ENCODE measurements at regions not wholly inside any gene's neighbourhood (a gene's known extent, or its start where the extent isn't known, plus 50 kb on each side); places are given as distances from the start of the nearest gene placed in this dataset.
A peak's percentile ranks its signal among the peaks of the same experiment; 100 is the strongest.

DNA sequence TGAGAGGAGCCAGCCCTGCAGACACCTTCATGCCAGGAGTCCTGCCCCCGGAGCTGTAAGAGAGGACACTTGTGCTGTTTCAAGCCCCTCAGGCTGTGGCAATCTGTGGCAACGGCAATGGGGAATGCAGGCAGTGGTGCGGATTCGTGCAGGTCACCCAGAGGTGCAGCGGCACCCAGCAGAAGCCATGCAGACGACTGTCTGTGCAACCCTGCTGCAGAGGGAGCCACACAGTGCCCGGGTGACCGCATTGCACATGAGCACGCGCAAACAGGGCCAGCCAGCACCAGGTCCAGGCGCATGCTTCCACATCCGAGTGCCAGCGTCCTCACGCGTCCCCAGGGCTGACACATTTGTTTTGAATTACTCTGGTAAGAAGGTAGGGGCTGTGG, 84.8 kb upstream of the GPC1 start:
- TF ChIP-seq, protein P1, sequence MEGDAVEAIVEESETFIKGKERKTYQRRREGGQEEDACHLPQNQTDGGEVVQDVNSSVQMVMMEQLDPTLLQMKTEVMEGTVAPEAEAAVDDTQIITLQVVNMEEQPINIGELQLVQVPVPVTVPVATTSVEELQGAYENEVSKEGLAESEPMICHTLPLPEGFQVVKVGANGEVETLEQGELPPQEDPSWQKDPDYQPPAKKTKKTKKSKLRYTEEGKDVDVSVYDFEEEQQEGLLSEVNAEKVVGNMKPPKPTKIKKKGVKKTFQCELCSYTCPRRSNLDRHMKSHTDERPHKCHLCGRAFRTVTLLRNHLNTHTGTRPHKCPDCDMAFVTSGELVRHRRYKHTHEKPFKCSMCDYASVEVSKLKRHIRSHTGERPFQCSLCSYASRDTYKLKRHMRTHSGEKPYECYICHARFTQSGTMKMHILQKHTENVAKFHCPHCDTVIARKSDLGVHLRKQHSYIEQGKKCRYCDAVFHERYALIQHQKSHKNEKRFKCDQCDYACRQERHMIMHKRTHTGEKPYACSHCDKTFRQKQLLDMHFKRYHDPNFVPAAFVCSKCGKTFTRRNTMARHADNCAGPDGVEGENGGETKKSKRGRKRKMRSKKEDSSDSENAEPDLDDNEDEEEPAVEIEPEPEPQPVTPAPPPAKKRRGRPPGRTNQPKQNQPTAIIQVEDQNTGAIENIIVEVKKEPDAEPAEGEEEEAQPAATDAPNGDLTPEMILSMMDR (IDR thresholded peaks at IDR 0.05), result no peak
- no peak for ATAC-seq (ENCODE audit: low FRiP score)
- DNase-seq (ENCODE audit: low spot score), result no peak

DNA sequence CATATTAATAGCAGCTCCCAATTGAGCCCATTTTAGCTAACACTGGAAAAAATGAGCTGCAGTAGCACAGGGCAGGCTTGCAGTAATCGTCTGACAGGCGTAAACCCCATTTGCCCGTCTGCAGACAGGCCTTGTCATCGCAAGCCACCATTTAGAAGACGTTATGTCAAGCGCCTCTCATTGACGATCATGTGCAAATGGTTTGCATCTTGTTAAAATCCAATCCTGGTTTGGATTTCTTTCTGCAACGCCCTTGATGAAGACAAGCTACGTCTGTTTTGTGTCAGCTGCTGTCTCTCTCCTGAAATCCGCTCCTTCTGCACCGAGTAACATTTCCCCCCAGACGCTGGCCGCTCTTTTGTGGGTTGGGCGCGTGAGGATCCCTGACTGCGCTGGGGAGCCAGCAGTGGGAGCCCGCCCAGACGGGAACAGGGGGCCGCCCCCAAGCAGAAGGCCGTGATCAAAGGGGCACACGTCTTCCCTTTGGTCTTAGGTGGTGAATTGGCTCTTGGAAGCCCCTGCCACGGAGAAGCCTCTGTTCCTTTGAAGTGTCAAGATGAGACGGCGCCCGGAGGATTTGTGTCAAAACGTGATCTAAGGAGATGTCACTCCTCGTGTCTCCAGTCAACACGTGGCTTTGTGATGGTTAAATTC, 84.2 kb upstream of the GPC1 start:
- no peak for ATAC-seq (ENCODE audit: low FRiP score)
- no peak for DNase-seq (ENCODE audit: low spot score)
- TF ChIP-seq, protein P1 (IDR thresholded peaks at IDR 0.05), result no peak

DNA sequence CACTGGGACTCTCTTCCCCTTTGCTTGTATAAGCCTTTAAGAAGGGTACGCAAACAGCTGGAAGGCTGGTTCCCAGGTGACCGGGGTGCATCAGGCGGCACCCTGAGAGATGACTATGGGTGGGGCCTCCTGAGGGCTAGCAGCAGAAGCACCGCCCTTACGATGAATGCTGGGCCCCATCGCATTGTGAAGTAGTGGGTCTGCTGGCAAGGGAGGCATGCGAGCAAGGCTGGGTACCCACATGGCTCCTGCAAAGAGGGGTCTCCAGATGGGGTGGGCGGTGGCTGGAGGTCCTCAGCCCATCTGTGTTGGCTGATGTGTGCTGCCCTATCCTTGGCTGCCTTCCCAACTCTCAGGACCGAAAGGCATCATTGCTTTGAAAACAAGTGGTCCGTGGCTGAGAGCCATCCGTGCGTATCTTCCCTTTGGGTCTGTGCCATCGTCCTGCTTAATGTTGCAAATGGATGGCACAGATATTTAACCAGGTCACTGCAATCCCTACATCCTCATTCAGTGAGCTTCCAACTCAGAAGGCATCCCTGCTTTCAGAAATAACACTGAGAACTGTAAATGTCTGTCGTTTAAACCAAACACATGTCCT, 83.5 kb upstream of the GPC1 start:
- no peak for DNase-seq (ENCODE audit: low spot score)
- ATAC-seq (ENCODE audit: low FRiP score), result no peak

DNA sequence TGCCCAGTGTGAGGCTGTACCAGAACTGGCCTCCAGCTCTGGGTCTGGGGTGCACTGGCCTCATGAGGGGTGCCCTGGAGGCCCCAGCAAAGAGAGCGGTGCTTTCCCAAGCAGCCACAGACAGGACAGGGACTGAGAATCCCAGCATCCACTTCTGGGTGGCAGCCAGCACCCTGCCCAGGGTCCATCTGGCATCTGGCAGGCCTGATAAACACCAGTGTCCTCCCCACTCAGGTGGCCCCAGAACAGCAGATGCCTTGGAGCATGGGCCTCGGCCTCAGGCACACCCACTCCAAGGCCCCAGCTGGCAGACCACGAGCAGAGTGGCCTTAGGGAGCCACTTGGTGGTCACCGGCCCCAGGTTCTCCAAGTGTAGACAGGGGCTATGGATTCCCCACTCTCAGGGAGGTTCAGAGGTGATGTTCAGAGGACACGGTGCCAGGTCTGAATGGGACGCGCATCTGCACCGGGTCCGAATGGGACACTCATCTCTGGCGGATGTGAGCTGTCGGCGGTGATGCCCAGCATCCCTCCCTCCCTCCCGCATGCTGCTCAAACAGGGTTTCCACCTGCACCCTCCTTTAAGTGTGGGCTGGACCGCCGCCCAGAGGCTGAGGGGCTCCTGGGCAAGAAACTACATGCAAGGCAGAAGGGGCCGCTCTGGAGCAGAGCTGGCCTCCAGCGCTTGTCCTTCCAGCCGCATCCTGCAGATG, 82.2 kb upstream of the GPC1 start:
- no peak for ATAC-seq (ENCODE audit: low FRiP score)
- TF ChIP-seq, protein P1 (IDR thresholded peaks at IDR 0.05), result no peak
- DNase-seq (ENCODE audit: low spot score), result no peak

More for the DNA sequence above, 83.5 kb upstream of the GPC1 start:
- TF ChIP-seq, protein P1 (IDR thresholded peaks at IDR 0.05), result no peak

DNA sequence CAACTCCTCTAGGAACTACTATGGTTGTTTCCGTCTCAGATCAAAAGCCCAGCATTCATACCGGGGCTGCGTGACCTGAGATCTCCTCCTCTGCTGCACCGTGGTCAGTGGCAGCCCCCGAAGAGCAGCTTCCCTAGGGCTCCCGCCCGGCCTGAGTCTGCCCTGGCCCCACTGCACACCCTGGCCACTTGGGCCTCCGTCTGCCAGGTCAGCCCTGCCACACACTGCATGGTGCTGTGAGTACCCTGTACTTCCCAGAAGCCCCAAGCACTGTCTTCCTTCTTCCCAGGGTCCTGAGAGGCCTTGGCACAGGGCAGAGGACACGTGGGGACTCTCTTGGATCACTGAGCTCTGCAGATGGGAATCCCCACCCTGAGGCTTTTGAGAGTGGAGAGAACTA, 81.5 kb upstream of the GPC1 start:
- TF ChIP-seq, protein P1 (IDR thresholded peaks at IDR 0.05), result no peak
- no peak for ATAC-seq (ENCODE audit: low FRiP score)
- no peak for DNase-seq (ENCODE audit: low spot score)

DNA sequence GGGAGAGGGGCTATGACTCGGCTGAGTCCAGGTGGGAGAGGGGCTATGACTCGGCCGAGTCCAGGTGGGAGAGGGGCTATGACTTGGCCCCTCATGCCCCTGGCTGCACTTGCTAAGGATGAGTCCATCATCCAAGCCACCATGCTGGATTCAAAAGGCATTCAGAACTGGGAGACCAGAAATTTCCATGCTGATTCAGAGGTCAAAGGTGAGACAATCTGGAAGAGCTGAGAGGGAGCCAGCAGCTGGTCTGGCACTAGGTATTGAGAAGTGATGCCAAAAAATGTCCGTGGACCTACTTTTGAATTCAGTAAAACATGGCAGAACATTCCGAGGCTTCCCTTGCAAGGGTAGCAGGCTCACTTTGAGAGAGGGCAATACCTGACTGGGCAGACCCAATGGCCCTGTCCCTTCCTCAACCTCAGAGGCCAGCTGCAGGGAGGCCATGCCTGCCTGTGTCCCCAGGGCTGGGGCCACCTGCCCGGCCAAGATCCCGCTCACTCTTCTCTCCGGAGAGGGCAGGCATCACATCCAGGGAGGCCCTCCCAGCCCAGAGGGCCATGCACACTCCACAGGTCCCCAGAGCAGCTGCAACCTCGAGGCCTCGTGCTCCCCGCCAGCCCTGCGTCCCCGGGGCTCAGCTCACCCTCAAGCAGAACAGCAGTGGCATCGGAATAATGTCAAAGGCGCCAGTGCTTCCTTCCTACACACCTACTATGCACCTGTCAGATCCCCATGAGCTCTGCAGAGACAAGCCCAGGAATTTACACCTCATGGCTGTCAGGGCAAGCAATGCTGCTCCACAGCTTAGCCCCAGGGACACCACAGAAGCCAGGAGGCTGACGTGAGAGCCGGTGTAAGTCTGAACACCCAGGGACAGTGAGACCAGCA, 80.2 kb upstream of the GPC1 start:
- DNase-seq (ENCODE audit: low spot score) (no peak), ATAC-seq (ENCODE audit: low FRiP score) (peak; percentile 48)
- TF ChIP-seq, protein P1 (IDR thresholded peaks at IDR 0.05), result no peak

All from omental fat pad (tissue), 3 donors.